ENCODE measurements at regions not wholly inside any gene's neighbourhood (a gene's known extent, or its start where the extent isn't known, plus 50 kb on each side); places are given as distances from the start of the nearest gene placed in this dataset.

GRCh38 chr11:87444993-87445392, 407.3 kb downstream of the TMEM135 start:
- POLR2A ChIA-PET (ENCODE audit: low non-redundant PET) = no interaction called here
- no peak for TF ChIP-seq CTCF (conservative IDR thresholded peaks at IDR 0.05; ENCODE audit: low read depth)
- CTCF ChIA-PET = interaction anchor here (0.6 kb wide), 1 partner anchor 16 kb away, joined by 4 read pairs; no protein-coding TSS in a partner anchor
- H3K27ac ChIP-seq = no peak overlapping the region
- DNase-seq (ENCODE audit: low spot score) = no peak

GRCh38 chr11:87443707-87444106, 406.0 kb downstream of the TMEM135 start:
- no peak for TF ChIP-seq CTCF (conservative IDR thresholded peaks at IDR 0.05; ENCODE audit: low read depth)
- ChIA-PET CTCF (interaction anchor here (0.6 to 0.7 kb wide), 2 partner anchors 47 to 580 kb away, joined by 3 read pairs; no protein-coding TSS in a partner anchor), POLR2A (ENCODE audit: low non-redundant PET) (no interaction called here)
- no peak for DNase-seq (ENCODE audit: low spot score)
- no peak overlapping the region for H3K27ac ChIP-seq

- no peak for DNase-seq (ENCODE audit: low spot score)
- ChIA-PET POLR2A (ENCODE audit: low non-redundant PET) (no interaction called here), CTCF (interaction anchor here (0.7 kb wide), 1 partner anchor 87 kb away, joined by 3 read pairs; no protein-coding TSS in a partner anchor)
- no peak for TF ChIP-seq CTCF (conservative IDR thresholded peaks at IDR 0.05; ENCODE audit: low read depth)
- H3K27ac ChIP-seq = no peak overlapping the region
Observed at GRCh38 chr11:87440076-87440770, 402.5 kb downstream of the TMEM135 start.

- DNase-seq (ENCODE audit: low spot score) = no peak
- POLR2A ChIA-PET (ENCODE audit: low non-redundant PET) = no interaction called here
- no peak for TF ChIP-seq CTCF (conservative IDR thresholded peaks at IDR 0.05; ENCODE audit: low read depth)
- no peak overlapping the region for H3K27ac ChIP-seq
- CTCF ChIA-PET = interaction anchor here (0.7 to 1.1 kb wide), 2 partner anchors 17 to 117 kb away, joined by 3 to 4 read pairs; no protein-coding TSS in a partner anchor
Observed at GRCh38 chr11:87438416-87438815, 400.7 kb downstream of the TMEM135 start.

GRCh38 chr11:87437844-87438223, 400.1 kb downstream of the TMEM135 start:
- peak; percentile 69 for DNase-seq (ENCODE audit: low spot score)
- ChIA-PET CTCF (interaction anchor here (0.7 to 1.1 kb wide), 2 partner anchors 17 to 116 kb away, joined by 3 to 4 read pairs; no protein-coding TSS in a partner anchor), POLR2A (ENCODE audit: low non-redundant PET) (no interaction called here)
- TF ChIP-seq CTCF (conservative IDR thresholded peaks at IDR 0.05; ENCODE audit: low read depth) = no peak
- no peak overlapping the region for H3K27ac ChIP-seq

- no peak for TF ChIP-seq CTCF (conservative IDR thresholded peaks at IDR 0.05; ENCODE audit: low read depth)
- POLR2A ChIA-PET (ENCODE audit: low non-redundant PET) = no interaction called here
- no peak for DNase-seq (ENCODE audit: low spot score)
- no peak overlapping the region for H3K27ac ChIP-seq
- CTCF ChIA-PET = interaction anchor here (1.1 kb wide), 1 partner anchor 16 kb away, joined by 3 read pairs; no protein-coding TSS in a partner anchor
Observed at GRCh38 chr11:87437133-87437843, 399.6 kb downstream of the TMEM135 start.

Measured in RWPE1 (cell line).